ENCODE measurements at regions not wholly inside any gene's neighbourhood (a gene's known extent, or its start where the extent isn't known, plus 50 kb on each side); places are given as distances from the start of the nearest gene placed in this dataset.

DNA sequence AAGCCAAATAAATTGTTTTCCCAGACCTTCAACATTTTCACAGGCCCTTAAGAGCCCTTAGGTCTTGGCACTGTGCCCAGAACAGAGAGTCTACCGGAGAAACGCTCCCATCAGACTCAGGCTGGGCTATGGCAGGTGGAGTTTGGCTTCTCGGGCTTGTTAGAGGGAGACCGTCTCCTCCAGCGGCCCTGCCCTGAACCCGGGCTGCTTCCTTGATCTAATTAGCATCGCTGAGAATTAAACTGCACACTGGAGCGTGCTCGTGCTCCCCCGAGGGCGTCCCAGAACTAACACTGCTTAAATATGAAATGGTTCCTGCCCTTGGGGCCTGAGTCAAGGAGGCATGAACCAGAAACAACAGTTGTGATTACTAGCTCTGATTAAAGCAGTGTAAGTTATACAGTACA is 634.4 kb downstream of the MATN1 start:
- peaks cover 0 to 2% of the 10 kb centered on the region in 2 donors for H3K4me1 ChIP-seq
- intact Hi-C loops (cut with DNase I; ENCODE audit: low total_unique reads) = loop anchor here (5.0 to 10.0 kb wide), 2 partner anchors 294 to 852 kb away; partner anchors contain the start of gene PTPRU
- no peak overlapping the region for H3K4me3 ChIP-seq
- no peaks in the 10 kb centered on the region for H3K36me3 ChIP-seq
- in situ Hi-C loops (cut with MboI; ENCODE audit: low sequenced_read_pairs in 4 of 4) = loop anchor here (10.0 to 25.0 kb wide), 3 partner anchors 294 to 852 kb away; partner anchors contain the start of genes MECR (in 2 of the 4) and PTPRU (in 2 of the 4)
- TF ChIP-seq, protein P1, sequence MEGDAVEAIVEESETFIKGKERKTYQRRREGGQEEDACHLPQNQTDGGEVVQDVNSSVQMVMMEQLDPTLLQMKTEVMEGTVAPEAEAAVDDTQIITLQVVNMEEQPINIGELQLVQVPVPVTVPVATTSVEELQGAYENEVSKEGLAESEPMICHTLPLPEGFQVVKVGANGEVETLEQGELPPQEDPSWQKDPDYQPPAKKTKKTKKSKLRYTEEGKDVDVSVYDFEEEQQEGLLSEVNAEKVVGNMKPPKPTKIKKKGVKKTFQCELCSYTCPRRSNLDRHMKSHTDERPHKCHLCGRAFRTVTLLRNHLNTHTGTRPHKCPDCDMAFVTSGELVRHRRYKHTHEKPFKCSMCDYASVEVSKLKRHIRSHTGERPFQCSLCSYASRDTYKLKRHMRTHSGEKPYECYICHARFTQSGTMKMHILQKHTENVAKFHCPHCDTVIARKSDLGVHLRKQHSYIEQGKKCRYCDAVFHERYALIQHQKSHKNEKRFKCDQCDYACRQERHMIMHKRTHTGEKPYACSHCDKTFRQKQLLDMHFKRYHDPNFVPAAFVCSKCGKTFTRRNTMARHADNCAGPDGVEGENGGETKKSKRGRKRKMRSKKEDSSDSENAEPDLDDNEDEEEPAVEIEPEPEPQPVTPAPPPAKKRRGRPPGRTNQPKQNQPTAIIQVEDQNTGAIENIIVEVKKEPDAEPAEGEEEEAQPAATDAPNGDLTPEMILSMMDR (IDR thresholded peaks at IDR 0.05 in 4 of 5, conservative IDR thresholded peaks at IDR 0.05 in 1 of 5) = no peak
- H3K27ac ChIP-seq = no peak overlapping the region
- H3K9me3 ChIP-seq = peaks cover 0 to 11% (median 0%) of the 10 kb centered on the region in 3 donors
- no peak for DNase-seq
- H3K27me3 ChIP-seq = peaks cover 0 to 4% (median 3%) of the 10 kb centered on the region in 3 donors
- ATAC-seq = no peak

GRCh38 chr1:30088594-30088993 is 634.8 kb downstream of the MATN1 start:
- Histone ChIP-seq H3K4me1 (peaks cover 0 to 3% of the 10 kb centered on the region in 2 donors), H3K36me3 (no peaks in the 10 kb centered on the region), H3K4me3 (no peak overlapping the region), H3K27ac (no peak overlapping the region), H3K27me3 (peaks cover 0 to 4% (median 3%) of the 10 kb centered on the region in 3 donors), H3K9me3 (peaks cover 0 to 11% (median 0%) of the 10 kb centered on the region in 3 donors)
- TF ChIP-seq, protein P1 (IDR thresholded peaks at IDR 0.05 in 4 of 5, conservative IDR thresholded peaks at IDR 0.05 in 1 of 5) = no peak
- no peak for TF ChIP-seq POLR2A (IDR thresholded peaks at IDR 0.05)
- ATAC-seq = no peak
- no peak for DNase-seq
- intact Hi-C loops (cut with DNase I; ENCODE audit: low total_unique reads) (loop anchor here (5.0 to 10.0 kb wide), 2 partner anchors 294 to 851 kb away; partner anchors contain the start of gene PTPRU), in situ Hi-C loops (cut with MboI; ENCODE audit: low sequenced_read_pairs in 4 of 4) (loop anchor here (10.0 to 25.0 kb wide), 3 partner anchors 294 to 851 kb away; partner anchors contain the start of genes MECR (in 2 of the 4) and PTPRU (in 2 of the 4))

DNA sequence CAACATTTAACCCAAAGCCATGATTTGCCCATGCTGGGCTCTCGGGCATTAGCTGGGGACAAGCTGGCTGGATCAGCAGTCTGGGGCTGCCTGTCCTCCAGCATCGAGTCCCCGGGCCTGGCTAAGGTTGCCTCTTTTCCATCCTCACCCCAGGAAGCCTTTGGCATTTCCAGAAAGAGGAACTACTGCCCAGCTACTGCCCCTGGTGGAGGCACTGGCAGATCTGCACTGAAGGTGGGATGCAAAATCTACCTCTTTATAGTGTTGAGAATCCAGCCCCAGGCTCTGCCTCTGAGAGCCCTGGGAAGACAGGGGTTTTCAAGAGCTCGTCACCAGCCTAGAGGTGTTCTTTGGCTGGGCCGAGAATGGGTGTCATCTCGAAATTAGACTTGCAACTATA is 635.9 kb downstream of the MATN1 start:
- H3K27ac ChIP-seq = no peak overlapping the region
- TF ChIP-seq, protein P1 (IDR thresholded peaks at IDR 0.05 in 4 of 5, conservative IDR thresholded peaks at IDR 0.05 in 1 of 5) = peak in 1 of 5 experiments; percentile 14
- TF ChIP-seq POLR2A (IDR thresholded peaks at IDR 0.05) = no peak
- intact Hi-C loops (cut with DNase I; ENCODE audit: low total_unique reads) = loop anchor here (5.0 to 10.0 kb wide), 2 partner anchors 293 to 850 kb away; partner anchors contain the start of gene PTPRU
- H3K9me3 ChIP-seq = peaks cover 0 to 5% (median 0%) of the 10 kb centered on the region in 3 donors
- H3K4me3 ChIP-seq = no peak overlapping the region
- H3K27me3 ChIP-seq = peaks cover 0 to 4% (median 3%) of the 10 kb centered on the region in 3 donors
- no peaks in the 10 kb centered on the region for H3K36me3 ChIP-seq
- DNase-seq (no peak), ATAC-seq (no peak)
- peaks cover 0 to 3% of the 10 kb centered on the region in 2 donors for H3K4me1 ChIP-seq
- in situ Hi-C loops (cut with MboI; ENCODE audit: low sequenced_read_pairs in 4 of 4) = loop anchor here (10.0 to 25.0 kb wide), 3 partner anchors 293 to 850 kb away; partner anchors contain the start of genes MECR (in 2 of the 4) and PTPRU (in 2 of the 4)

- H3K9me3 ChIP-seq = no peaks in the 10 kb centered on the region
- TF ChIP-seq POLR2A (IDR thresholded peaks at IDR 0.05) = no peak
- TF ChIP-seq, protein P1 (IDR thresholded peaks at IDR 0.05 in 4 of 5, conservative IDR thresholded peaks at IDR 0.05 in 1 of 5) = peak; percentile 42 to 73 (median 54)
- H3K27me3 ChIP-seq = peaks cover 0 to 4% (median 3%) of the 10 kb centered on the region in 3 donors
- peak overlapping the region in 1 of 4 donors; percentile 21 for H3K4me3 ChIP-seq
- DNase-seq = no peak
- intact Hi-C loops (cut with DNase I; ENCODE audit: low total_unique reads) (loop anchor here (5.0 to 10.0 kb wide), 2 partner anchors 291 to 849 kb away; partner anchors contain the start of gene PTPRU), in situ Hi-C loops (cut with MboI; ENCODE audit: low sequenced_read_pairs in 4 of 4) (loop anchor here (10.0 to 25.0 kb wide), 3 partner anchors 291 to 849 kb away; partner anchors contain the start of genes MECR (in 2 of the 4) and PTPRU (in 2 of the 4))
- H3K4me1 ChIP-seq = peaks cover 0 to 3% of the 10 kb centered on the region in 2 donors
- no peak overlapping the region for H3K27ac ChIP-seq
- H3K36me3 ChIP-seq = no peaks in the 10 kb centered on the region
- no peak for ATAC-seq
These were observed 637.3 kb downstream of the MATN1 start for GRCh38 chr1:30085811-30086770.

Measured in gastrocnemius medialis (tissue), 4 donors.